B cell (primary cell): ENCODE measurements at regions not wholly inside any gene's neighbourhood (a gene's known extent, or its start where the extent isn't known, plus 50 kb on each side); places are given as distances from the start of the nearest gene placed in this dataset.

Experiments used
- ATAC-seq: fragments of 200-7000 bp; cut with Tn5 transposase; one replicate; pipeline ENCODE4 v1.10.0; 2021; ENCODE audit warnings: low read depth, mild to moderate bottlenecking, moderate number of reproducible peaks, moderate library complexity
- CTCF ChIA-PET: fragments of 350-600 bp; sonication (Branson Sonifier 250); formaldehyde crosslinking; loops from one replicate; lab custom pipeline; 2021; ENCODE audit warnings: antibody characterized with exemption, inconsistent platforms; lab: Charles Lee
- POLR2A ChIA-PET: fragments of 350-600 bp; sonication (Branson Sonifier 250); formaldehyde crosslinking; loops from one replicate; lab custom pipeline; 2021; ENCODE audit warnings: antibody characterized with exemption; lab: Charles Lee
- DNase-seq: peaks from one replicate; pipeline ENCODE4 v3.0.0; 2013
- H2AFZ ChIP-seq: 2 replicates; pipeline ENCODE4 v1.6.1; 2012; ENCODE audit warnings: mild to moderate bottlenecking, low read depth, low read length; ENCODE audit not compliant: insufficient read depth, poor library complexity, severe bottlenecking
- H3K27ac ChIP-seq, 2 donors: 1 replicate in 1 of 2; 2 replicates in 1 of 2; pipeline ENCODE4 v1.5.1; 2012 to 2013; ENCODE audit warnings: low read length in 2 of 2, mild to moderate bottlenecking in 2 of 2, moderate library complexity in 1 of 2
- H3K27me3 ChIP-seq, 4 experiments: fragments of 200-600 bp in 1 of 4; sonication (generic) in 1 of 4; replicated peaks in 1 of 4; 1 replicate in 2 of 4; 2 replicates in 2 of 4; pipeline versions ENCODE4 v1.6.1 to v1.7.0; 2013 to 2016; ENCODE audit warnings: low read length in 3 of 4, mild to moderate bottlenecking in 2 of 4, mixed read lengths in 1 of 4, moderate library complexity in 1 of 4; ENCODE audit not compliant: insufficient read depth in 4 of 4, control insufficient read depth in 3 of 4; ENCODE audit errors: control extremely low read depth in 1 of 4
- H3K36me3 ChIP-seq, 2 experiments: replicated peaks in 1 of 2; 1 replicate in 1 of 2; 2 replicates in 1 of 2; pipeline versions ENCODE4 v1.6.1 to v1.7.1; 2013; ENCODE audit warnings: low read length in 1 of 2; ENCODE audit not compliant: insufficient read depth in 2 of 2, control insufficient read depth in 1 of 2; ENCODE audit errors: control extremely low read depth in 1 of 2, extremely low read depth in 1 of 2
- H3K4me1 ChIP-seq, 2 donors: fragments of 200-600 bp in 1 of 2; sonication (generic) in 1 of 2; 1 replicate in 1 of 2; 2 replicates in 1 of 2; pipeline versions ENCODE4 v1.5.1 to v1.6.1; 2013 to 2017; ENCODE audit warnings: low read length in 2 of 2; ENCODE audit not compliant: control insufficient read depth in 2 of 2, insufficient read depth in 2 of 2
- H3K4me2 ChIP-seq: replicated peaks from 2 replicates; pipeline ENCODE3; 2012; ENCODE audit warnings: mild to moderate bottlenecking, low read depth, low read length; ENCODE audit not compliant: poor library complexity, severe bottlenecking
- H3K4me3 ChIP-seq, 5 experiments: fragments of 200-600 bp in 1 of 5; sonication (generic) in 1 of 5; 1 replicate in 3 of 5; 2 replicates in 2 of 5; pipeline versions ENCODE4 v1.5.1 to v1.7.0; 2011 to 2016; ENCODE audit warnings: low read length in 4 of 5, mild to moderate bottlenecking in 4 of 5, low read depth in 2 of 5, control low read depth in 1 of 5, moderate library complexity in 1 of 5; ENCODE audit not compliant: insufficient read depth in 1 of 5; ENCODE audit errors: control extremely low read depth in 1 of 5, extremely low read depth in 1 of 5
- H3K79me2 ChIP-seq: fragments of 200-600 bp; sonication (generic); one replicate; pipeline ENCODE4 v1.6.0; 2016; ENCODE audit warnings: low read length; ENCODE audit not compliant: control insufficient read depth, insufficient read depth
- H3K9ac ChIP-seq: fragments of 200-600 bp; sonication (generic); 2 replicates; pipeline ENCODE4 v1.6.1; 2017; ENCODE audit warnings: mild to moderate bottlenecking, low read length, moderate library complexity
- H3K9me3 ChIP-seq, 3 donors: one replicate each; pipeline versions ENCODE4 v1.6.1 to v1.7.1; 2013; ENCODE audit warnings: low read length in 2 of 3; ENCODE audit not compliant: control insufficient read depth in 2 of 3, insufficient read depth in 1 of 3; ENCODE audit errors: control extremely low read depth in 1 of 3
- H4K20me1 ChIP-seq: 2 replicates; pipeline ENCODE4 v1.6.0; 2012; ENCODE audit warnings: mild to moderate bottlenecking, low read length; ENCODE audit not compliant: insufficient read depth, control insufficient read depth, poor library complexity, severe bottlenecking
- H3K27ac Mint-ChIP-seq: one replicate; pipeline ENCODE4 v1.8.0; 2021; ENCODE audit warnings: mixed read lengths
- H3K27me3 Mint-ChIP-seq: one replicate; pipeline ENCODE4 v1.8.0; 2021; ENCODE audit warnings: mixed read lengths
- H3K4me1 Mint-ChIP-seq: one replicate; pipeline ENCODE4 v1.8.0; 2021; ENCODE audit warnings: mixed read lengths
- H3K4me3 Mint-ChIP-seq: one replicate; pipeline ENCODE4 v1.8.0; 2021; ENCODE audit warnings: mixed read lengths
- H3K9me3 Mint-ChIP-seq: one replicate; pipeline ENCODE4 v1.8.0; 2022; ENCODE audit warnings: mixed read lengths; ENCODE audit not compliant: insufficient read depth
- CTCF ChIP-seq: fragments of 200-600 bp; IDR thresholded peaks from one replicate; pipeline ENCODE4 v1.8.0; 2022; ENCODE audit warnings: antibody characterized with exemption, mild to moderate bottlenecking
- EZH2 ChIP-seq: IDR thresholded peaks from 2 replicates; pipeline ENCODE4 v1.6.1; 2012; ENCODE audit warnings: borderline replicate concordance, low read depth, mild to moderate bottlenecking, moderate library complexity, low read length; ENCODE audit not compliant: insufficient read depth, poor library complexity, severe bottlenecking
- WGBS: methylation state at CpG from one replicate; pipeline ENCODE4 v1.1.5; 2013; ENCODE audit warnings: missing lambda C conversion rate; ENCODE audit not compliant: insufficient coverage; 5-methylcytosine and 5-hydroxymethylcytosine counted together
- intact Hi-C: fragments of 100-400 bp; cut with micrococcal nuclease; formaldehyde crosslinking; loops from one replicate; pipeline ENCODE4 v1.10.0; 2022

DNA sequence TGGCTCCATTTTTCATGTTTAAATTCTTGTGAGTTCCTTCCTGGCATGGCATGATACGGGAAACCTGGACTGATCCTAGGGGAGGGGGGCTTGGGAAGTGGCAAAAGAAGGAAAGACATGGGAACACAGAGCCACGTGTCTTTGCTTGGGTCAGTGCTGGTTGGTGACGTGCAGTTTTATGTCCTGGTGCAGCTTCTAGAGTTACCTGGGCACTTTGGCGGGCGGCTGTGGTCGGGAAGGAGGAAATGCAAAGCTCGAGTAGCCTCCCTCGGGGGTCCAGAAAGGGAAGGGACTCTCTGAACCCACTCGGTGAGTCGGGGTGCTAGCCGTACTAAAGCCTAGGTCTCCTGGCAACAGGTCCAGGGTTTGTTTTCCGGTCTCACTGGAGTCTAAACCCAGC lies 94.6 kb downstream of the APOB start:
- TF ChIP-seq EZH2, result no peak
- no peak for TF ChIP-seq CTCF
- no peaks in the 10 kb centered on the region for H3K36me3 ChIP-seq
- H3K9me3 Mint-ChIP-seq, result no peaks in the 10 kb centered on the region
- H3K27ac Mint-ChIP-seq, result no peak overlapping the region
- no peak overlapping the region for H2AFZ ChIP-seq
- 68% methylated on average over 12 of the region's 12 CpGs for WGBS
- H3K4me1 Mint-ChIP-seq, result no peaks in the 10 kb centered on the region
- ATAC-seq (no peak), DNase-seq (no peak)
- intact Hi-C loops, result no loop called here
- H3K79me2 ChIP-seq, result no peaks in the 10 kb centered on the region
- no peak overlapping the region for H3K4me3 ChIP-seq
- no peaks in the 10 kb centered on the region for H3K4me1 ChIP-seq
- no peak overlapping the region for H3K4me2 ChIP-seq
- ChIA-PET POLR2A (no interaction called here), CTCF (interaction anchor here (1.2 kb wide), 1 partner anchor 288 kb away, joined by 3 read pairs; no protein-coding TSS in a partner anchor)
- no peaks in the 10 kb centered on the region for H3K9me3 ChIP-seq
- no peak overlapping the region for H3K27ac ChIP-seq
- no peaks in the 10 kb centered on the region for H4K20me1 ChIP-seq
- H3K9ac ChIP-seq, result no peak overlapping the region
- H3K4me3 Mint-ChIP-seq, result no peak overlapping the region
- peaks cover 19% of the 10 kb centered on the region for H3K27me3 Mint-ChIP-seq
- no peaks in the 10 kb centered on the region for H3K27me3 ChIP-seq

DNA sequence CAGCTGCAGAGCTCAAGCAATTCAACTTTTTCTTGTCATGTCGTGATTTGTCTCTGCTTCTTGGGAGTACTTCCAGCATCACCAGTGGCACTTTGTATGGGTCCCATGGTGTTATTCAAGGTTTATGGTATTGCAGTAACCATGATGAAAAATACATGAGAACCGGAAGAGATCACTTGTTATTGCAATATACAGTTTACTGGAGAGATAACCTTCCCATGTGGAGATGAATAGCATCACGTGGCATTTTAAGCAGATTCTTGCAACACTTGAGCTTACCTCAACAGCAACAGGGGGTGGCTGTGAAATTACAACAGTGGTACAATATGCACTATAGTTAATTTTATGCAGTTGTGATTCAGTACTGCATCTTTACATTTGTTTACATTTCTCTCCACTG lies 97.4 kb downstream of the APOB start:
- intact Hi-C loops, result no loop called here
- H3K27me3 Mint-ChIP-seq, result peaks cover 28% of the 10 kb centered on the region
- no CpG with 5 or more reads among the region's 3 CpGs for WGBS

More for the DNA sequence above, 97.4 kb downstream of the APOB start:
- H3K4me1 Mint-ChIP-seq, result no peaks in the 10 kb centered on the region
- no peak overlapping the region for H3K9ac ChIP-seq
- TF ChIP-seq CTCF (no peak), EZH2 (no peak)
- H3K79me2 ChIP-seq, result no peaks in the 10 kb centered on the region
- H3K27me3 ChIP-seq, result peaks cover 0 to 4% (median 0%) of the 10 kb centered on the region in 4 experiments
- ChIA-PET POLR2A (no interaction called here), CTCF (interaction anchor here (1.4 kb wide), 1 partner anchor 285 kb away, joined by 4 read pairs; no protein-coding TSS in a partner anchor)
- DNase-seq, result no peak
- no peak overlapping the region for H3K4me3 ChIP-seq
- no peak overlapping the region for H3K27ac Mint-ChIP-seq
- no peaks in the 10 kb centered on the region for H4K20me1 ChIP-seq
- H2AFZ ChIP-seq, result no peak overlapping the region
- H3K9me3 Mint-ChIP-seq, result no peaks in the 10 kb centered on the region
- H3K4me2 ChIP-seq, result no peak overlapping the region
- no peak overlapping the region for H3K4me3 Mint-ChIP-seq
- H3K9me3 ChIP-seq, result no peaks in the 10 kb centered on the region
- no peaks in the 10 kb centered on the region for H3K36me3 ChIP-seq
- ATAC-seq, result no peak
- H3K27ac ChIP-seq, result no peak overlapping the region
- no peaks in the 10 kb centered on the region for H3K4me1 ChIP-seq
